GM23338 (cell line): ENCODE measurements at regions not wholly inside any gene's neighbourhood (a gene's known extent, or its start where the extent isn't known, plus 50 kb on each side); places are given as distances from the start of the nearest gene placed in this dataset.

Source experiments
- CREB1 ChIP-seq: fragments of 250-450 bp; sonication (Bioruptor Pico); IDR thresholded peaks from 2 replicates; pipeline ENCODE4 v1.5.0; 2020; ENCODE audit warnings: low read depth, mild to moderate bottlenecking, moderate library complexity
- ETS1 ChIP-seq: IDR thresholded peaks from 2 replicates; pipeline ENCODE4 v1.6.1; 2016; ENCODE audit warnings: antibody characterized with exemption
- EZH2 ChIP-seq: fragments of 200-600 bp; sonication (generic); IDR thresholded peaks from one replicate; pipeline ENCODE4 v1.8.0; 2017; ENCODE audit warnings: antibody characterized with exemption, mild to moderate bottlenecking, low read depth; ENCODE audit not compliant: unreplicated experiment
- EZH2phosphoT487 ChIP-seq: fragments of 200-600 bp; sonication (generic); IDR thresholded peaks from one replicate; pipeline ENCODE4 v1.8.1; 2018; ENCODE audit warnings: antibody characterized with exemption; ENCODE audit not compliant: unreplicated experiment
- JUNB ChIP-seq: IDR thresholded peaks from one replicate; pipeline ENCODE4 v1.6.1; 2016; ENCODE audit warnings: antibody characterized with exemption; ENCODE audit not compliant: unreplicated experiment
- POLR2AphosphoS5 ChIP-seq: IDR thresholded peaks from 2 replicates; pipeline ENCODE4 v1.6.1; 2016; ENCODE audit warnings: antibody characterized with exemption, low read depth
- REST ChIP-seq: IDR thresholded peaks from one replicate; pipeline ENCODE4 v1.6.1; 2018; ENCODE audit warnings: antibody characterized with exemption; ENCODE audit not compliant: unreplicated experiment
- STAT1 ChIP-seq: IDR thresholded peaks from one replicate; pipeline ENCODE4 v1.6.1; 2016; ENCODE audit warnings: antibody characterized with exemption; ENCODE audit not compliant: unreplicated experiment
- ZNF331 ChIP-seq: fragments of 250-450 bp; sonication (Bioruptor Pico); IDR thresholded peaks from 2 replicates; pipeline ENCODE4 v1.5.0; 2020; ENCODE audit warnings: low read depth, mild to moderate bottlenecking, moderate library complexity
- TF ChIP-seq, protein P1 (sequence below), 2 experiments: fragments of 200-600 bp in 1 of 2; sonication (generic) in 1 of 2; conservative IDR thresholded peaks; 2 replicates each; pipeline versions ENCODE4 v1.5.1 to v1.6.1; 2016 to 2017; ENCODE audit warnings: antibody characterized with exemption in 2 of 2, low read depth in 2 of 2, mild to moderate bottlenecking in 2 of 2, moderate library complexity in 1 of 2
- TF ChIP-seq, protein P2 (sequence below): fragments of 250-450 bp; sonication (Bioruptor Pico); IDR thresholded peaks from 2 replicates; pipeline ENCODE4 v1.5.0; 2020; ENCODE audit warnings: mild to moderate bottlenecking, moderate library complexity

GRCh38 chr13:53281677-53282076, 253.1 kb downstream of the OLFM4 start:
- TF ChIP-seq CREB1 (CRISPR knock-in tag) (no peak), EZH2 (no peak), EZH2phosphoT487 (no peak), JUNB (no peak), REST (no peak), ETS1 (no peak), STAT1 (no peak), POLR2AphosphoS5 (no peak), ZNF331 (CRISPR knock-in tag) (no peak)
- TF ChIP-seq, protein P1, sequence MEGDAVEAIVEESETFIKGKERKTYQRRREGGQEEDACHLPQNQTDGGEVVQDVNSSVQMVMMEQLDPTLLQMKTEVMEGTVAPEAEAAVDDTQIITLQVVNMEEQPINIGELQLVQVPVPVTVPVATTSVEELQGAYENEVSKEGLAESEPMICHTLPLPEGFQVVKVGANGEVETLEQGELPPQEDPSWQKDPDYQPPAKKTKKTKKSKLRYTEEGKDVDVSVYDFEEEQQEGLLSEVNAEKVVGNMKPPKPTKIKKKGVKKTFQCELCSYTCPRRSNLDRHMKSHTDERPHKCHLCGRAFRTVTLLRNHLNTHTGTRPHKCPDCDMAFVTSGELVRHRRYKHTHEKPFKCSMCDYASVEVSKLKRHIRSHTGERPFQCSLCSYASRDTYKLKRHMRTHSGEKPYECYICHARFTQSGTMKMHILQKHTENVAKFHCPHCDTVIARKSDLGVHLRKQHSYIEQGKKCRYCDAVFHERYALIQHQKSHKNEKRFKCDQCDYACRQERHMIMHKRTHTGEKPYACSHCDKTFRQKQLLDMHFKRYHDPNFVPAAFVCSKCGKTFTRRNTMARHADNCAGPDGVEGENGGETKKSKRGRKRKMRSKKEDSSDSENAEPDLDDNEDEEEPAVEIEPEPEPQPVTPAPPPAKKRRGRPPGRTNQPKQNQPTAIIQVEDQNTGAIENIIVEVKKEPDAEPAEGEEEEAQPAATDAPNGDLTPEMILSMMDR (conservative IDR thresholded peaks at IDR 0.05; ENCODE audit: low read depth in 2 of 2): no peak
- TF ChIP-seq, protein P2, sequence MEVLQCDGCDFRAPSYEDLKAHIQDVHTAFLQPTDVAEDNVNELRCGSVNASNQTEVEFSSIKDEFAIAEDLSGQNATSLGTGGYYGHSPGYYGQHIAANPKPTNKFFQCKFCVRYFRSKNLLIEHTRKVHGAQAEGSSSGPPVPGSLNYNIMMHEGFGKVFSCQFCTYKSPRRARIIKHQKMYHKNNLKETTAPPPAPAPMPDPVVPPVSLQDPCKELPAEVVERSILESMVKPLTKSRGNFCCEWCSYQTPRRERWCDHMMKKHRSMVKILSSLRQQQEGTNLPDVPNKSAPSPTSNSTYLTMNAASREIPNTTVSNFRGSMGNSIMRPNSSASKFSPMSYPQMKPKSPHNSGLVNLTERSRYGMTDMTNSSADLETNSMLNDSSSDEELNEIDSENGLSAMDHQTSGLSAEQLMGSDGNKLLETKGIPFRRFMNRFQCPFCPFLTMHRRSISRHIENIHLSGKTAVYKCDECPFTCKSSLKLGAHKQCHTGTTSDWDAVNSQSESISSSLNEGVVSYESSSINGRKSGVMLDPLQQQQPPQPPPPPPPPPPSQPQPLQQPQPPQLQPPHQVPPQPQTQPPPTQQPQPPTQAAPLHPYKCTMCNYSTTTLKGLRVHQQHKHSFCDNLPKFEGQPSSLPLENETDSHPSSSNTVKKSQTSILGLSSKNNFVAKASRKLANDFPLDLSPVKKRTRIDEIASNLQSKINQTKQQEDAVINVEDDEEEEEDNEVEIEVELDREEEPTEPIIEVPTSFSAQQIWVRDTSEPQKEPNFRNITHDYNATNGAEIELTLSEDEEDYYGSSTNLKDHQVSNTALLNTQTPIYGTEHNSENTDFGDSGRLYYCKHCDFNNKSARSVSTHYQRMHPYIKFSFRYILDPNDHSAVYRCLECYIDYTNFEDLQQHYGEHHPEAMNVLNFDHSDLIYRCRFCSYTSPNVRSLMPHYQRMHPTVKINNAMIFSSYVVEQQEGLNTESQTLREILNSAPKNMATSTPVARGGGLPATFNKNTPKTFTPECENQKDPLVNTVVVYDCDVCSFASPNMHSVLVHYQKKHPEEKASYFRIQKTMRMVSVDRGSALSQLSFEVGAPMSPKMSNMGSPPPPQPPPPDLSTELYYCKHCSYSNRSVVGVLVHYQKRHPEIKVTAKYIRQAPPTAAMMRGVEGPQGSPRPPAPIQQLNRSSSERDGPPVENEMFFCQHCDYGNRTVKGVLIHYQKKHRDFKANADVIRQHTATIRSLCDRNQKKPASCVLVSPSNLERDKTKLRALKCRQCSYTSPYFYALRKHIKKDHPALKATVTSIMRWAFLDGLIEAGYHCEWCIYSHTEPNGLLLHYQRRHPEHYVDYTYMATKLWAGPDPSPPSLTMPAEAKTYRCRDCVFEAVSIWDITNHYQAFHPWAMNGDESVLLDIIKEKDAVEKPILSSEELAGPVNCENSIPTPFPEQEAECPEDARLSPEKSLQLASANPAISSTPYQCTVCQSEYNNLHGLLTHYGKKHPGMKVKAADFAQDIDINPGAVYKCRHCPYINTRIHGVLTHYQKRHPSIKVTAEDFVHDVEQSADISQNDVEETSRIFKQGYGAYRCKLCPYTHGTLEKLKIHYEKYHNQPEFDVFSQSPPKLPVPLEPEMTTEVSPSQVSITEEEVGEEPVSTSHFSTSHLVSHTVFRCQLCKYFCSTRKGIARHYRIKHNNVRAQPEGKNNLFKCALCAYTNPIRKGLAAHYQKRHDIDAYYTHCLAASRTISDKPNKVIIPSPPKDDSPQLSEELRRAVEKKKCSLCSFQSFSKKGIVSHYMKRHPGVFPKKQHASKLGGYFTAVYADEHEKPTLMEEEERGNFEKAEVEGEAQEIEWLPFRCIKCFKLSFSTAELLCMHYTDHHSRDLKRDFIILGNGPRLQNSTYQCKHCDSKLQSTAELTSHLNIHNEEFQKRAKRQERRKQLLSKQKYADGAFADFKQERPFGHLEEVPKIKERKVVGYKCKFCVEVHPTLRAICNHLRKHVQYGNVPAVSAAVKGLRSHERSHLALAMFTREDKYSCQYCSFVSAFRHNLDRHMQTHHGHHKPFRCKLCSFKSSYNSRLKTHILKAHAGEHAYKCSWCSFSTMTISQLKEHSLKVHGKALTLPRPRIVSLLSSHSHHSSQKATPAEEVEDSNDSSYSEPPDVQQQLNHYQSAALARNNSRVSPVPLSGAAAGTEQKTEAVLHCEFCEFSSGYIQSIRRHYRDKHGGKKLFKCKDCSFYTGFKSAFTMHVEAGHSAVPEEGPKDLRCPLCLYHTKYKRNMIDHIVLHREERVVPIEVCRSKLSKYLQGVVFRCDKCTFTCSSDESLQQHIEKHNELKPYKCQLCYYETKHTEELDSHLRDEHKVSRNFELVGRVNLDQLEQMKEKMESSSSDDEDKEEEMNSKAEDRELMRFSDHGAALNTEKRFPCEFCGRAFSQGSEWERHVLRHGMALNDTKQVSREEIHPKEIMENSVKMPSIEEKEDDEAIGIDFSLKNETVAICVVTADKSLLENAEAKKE (CRISPR knock-in tag): no peak
